AG04449 (cell line): ENCODE measurements at regions not wholly inside any gene's neighbourhood (a gene's known extent, or its start where the extent isn't known, plus 50 kb on each side); places are given as distances from the start of the nearest gene placed in this dataset.

Source experiments
- CTCF ChIA-PET: fragments of 350-600 bp; formaldehyde crosslinking; extraction: SDS; loops from one replicate; lab custom pipeline; 2021; ENCODE audit warnings: antibody characterized with exemption; lab: Yijun Ruan, JAX
- POLR2A ChIA-PET: fragments of 400-600, 350-600 bp; formaldehyde crosslinking; extraction: SDS; loops from one replicate; lab custom pipeline; 2020; ENCODE audit warnings: antibody characterized with exemption, inconsistent platforms; lab: Yijun Ruan, JAX
- DNase-seq: peaks from one replicate; pipeline ENCODE4 v3.0.0-alpha.2; 2010; ENCODE audit warnings: low read depth, low spot score
- H3K4me3 ChIP-seq: 2 replicates; pipeline ENCODE4 v1.5.1; 2011; ENCODE audit warnings: low read depth, mild to moderate bottlenecking, control low read depth, low read length
- TF ChIP-seq, protein P1 (sequence below): IDR thresholded peaks from one replicate; pipeline ENCODE4 v1.5.1; 2011; ENCODE audit warnings: mild to moderate bottlenecking, moderate library complexity, low read length, control low read depth, inconsistent platforms; ENCODE audit not compliant: insufficient read depth; ENCODE audit errors: missing control alignments

DNA sequence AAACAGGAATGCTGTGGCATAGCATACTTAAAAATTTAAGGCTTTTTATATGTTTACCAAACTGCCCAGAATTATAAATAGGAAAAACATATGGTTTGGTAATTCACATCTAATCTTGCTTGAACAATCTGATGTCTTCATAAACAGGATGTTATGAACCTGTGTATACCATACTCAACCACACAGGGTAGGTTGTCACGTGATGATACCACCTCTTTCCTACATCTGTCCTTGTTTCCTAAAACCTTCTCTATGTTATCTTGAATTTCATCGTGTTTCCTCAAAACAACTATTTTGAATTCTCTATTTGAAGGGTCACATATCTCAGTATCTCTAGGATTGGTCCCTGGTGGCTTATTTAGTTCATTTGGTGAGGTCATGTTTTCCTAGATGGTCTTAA, 631.0 kb upstream of the PKN2 start:
- TF ChIP-seq, protein P1, sequence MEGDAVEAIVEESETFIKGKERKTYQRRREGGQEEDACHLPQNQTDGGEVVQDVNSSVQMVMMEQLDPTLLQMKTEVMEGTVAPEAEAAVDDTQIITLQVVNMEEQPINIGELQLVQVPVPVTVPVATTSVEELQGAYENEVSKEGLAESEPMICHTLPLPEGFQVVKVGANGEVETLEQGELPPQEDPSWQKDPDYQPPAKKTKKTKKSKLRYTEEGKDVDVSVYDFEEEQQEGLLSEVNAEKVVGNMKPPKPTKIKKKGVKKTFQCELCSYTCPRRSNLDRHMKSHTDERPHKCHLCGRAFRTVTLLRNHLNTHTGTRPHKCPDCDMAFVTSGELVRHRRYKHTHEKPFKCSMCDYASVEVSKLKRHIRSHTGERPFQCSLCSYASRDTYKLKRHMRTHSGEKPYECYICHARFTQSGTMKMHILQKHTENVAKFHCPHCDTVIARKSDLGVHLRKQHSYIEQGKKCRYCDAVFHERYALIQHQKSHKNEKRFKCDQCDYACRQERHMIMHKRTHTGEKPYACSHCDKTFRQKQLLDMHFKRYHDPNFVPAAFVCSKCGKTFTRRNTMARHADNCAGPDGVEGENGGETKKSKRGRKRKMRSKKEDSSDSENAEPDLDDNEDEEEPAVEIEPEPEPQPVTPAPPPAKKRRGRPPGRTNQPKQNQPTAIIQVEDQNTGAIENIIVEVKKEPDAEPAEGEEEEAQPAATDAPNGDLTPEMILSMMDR, result no peak
- no peak for DNase-seq
- POLR2A ChIA-PET, result no interaction called here
- CTCF ChIA-PET, result no interaction called here
- no peak overlapping the region for H3K4me3 ChIP-seq

- DNase-seq, result no peak
- ChIA-PET POLR2A (no interaction called here), CTCF (no interaction called here)
- TF ChIP-seq, protein P1, result no peak
- H3K4me3 ChIP-seq, result no peak overlapping the region
Measured at GRCh38 chr1:88056881-88057280, 627.2 kb upstream of the PKN2 start.

DNA sequence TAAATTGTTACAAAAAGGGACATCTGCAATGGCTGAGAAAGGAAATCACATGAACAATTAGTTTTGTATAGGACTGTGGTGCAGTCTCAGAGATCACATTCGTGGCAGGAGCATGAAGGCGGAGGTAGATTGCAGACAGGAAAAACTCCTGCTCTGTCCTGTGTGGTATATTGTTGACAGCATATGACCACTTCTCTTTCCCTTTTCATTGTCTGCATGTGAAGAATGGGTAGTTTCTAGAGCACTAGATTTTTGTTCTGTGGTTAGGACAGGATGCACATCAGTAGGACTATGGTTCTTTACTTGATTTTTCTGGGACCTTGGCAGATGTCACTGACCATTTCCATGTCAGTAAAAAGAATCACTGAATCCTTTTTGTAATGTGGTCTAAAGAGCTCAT, 625.9 kb upstream of the PKN2 start:
- POLR2A ChIA-PET, result no interaction called here
- CTCF ChIA-PET, result interaction anchor here (2.1 kb wide), 1 partner anchor 732 kb away, joined by 4 read pairs; no protein-coding TSS in a partner anchor
- TF ChIP-seq, protein P1, result no peak
- H3K4me3 ChIP-seq, result no peak overlapping the region
- DNase-seq, result no peak

- no peak for DNase-seq
- TF ChIP-seq, protein P1, result no peak
- ChIA-PET CTCF (interaction anchor here (0.7 to 2.3 kb wide), 10 partner anchors 10 to 929 kb away, joined by 3 to 12 read pairs (median 4); no protein-coding TSS in a partner anchor), POLR2A (no interaction called here)
- H3K4me3 ChIP-seq, result no peak overlapping the region
Measured at GRCh38 chr1:88060112-88060673, 623.9 kb upstream of the PKN2 start.

GRCh38 chr1:88060750-88061491, 623.2 kb upstream of the PKN2 start:
- POLR2A ChIA-PET, result no interaction called here
- TF ChIP-seq, protein P1, result no peak

More at GRCh38 chr1:88060750-88061491, 623.2 kb upstream of the PKN2 start:
- CTCF ChIA-PET, result interaction anchor here (0.7 to 2.3 kb wide), 15 partner anchors 9 to 929 kb away, joined by 3 to 12 read pairs (median 3); no protein-coding TSS in a partner anchor
- H3K4me3 ChIP-seq, result no peak overlapping the region
- DNase-seq, result no peak
